Adrenal gland (tissue), 5 donors: ENCODE measurements at regions not wholly inside any gene's neighbourhood (a gene's known extent, or its start where the extent isn't known, plus 50 kb on each side); places are given as distances from the start of the nearest gene placed in this dataset.

Source experiments
- CTCF ChIP-seq, 6 experiments: fragments of 450-650 bp in 4 of 6; fragments of 200-600 bp in 2 of 6; sonication (generic) in 1 of 6; IDR thresholded peaks; 1 replicate in 5 of 6; 2 replicates in 1 of 6; pipeline versions ENCODE4 v1.5.1 to v1.8.0; 2016 to 2021; ENCODE audit warnings: antibody characterized with exemption in 6 of 6, mild to moderate bottlenecking in 2 of 6, moderate library complexity in 1 of 6
- POLR2A ChIP-seq, 2 donors: fragments of 450-650 bp; IDR thresholded peaks; one replicate each; pipeline ENCODE4 v1.6.1; 2017; ENCODE audit warnings: antibody characterized with exemption in 2 of 2, mild to moderate bottlenecking in 2 of 2, moderate library complexity in 1 of 2
- donor health status: DM: no; HTN: no; CAD: no.

DNA sequence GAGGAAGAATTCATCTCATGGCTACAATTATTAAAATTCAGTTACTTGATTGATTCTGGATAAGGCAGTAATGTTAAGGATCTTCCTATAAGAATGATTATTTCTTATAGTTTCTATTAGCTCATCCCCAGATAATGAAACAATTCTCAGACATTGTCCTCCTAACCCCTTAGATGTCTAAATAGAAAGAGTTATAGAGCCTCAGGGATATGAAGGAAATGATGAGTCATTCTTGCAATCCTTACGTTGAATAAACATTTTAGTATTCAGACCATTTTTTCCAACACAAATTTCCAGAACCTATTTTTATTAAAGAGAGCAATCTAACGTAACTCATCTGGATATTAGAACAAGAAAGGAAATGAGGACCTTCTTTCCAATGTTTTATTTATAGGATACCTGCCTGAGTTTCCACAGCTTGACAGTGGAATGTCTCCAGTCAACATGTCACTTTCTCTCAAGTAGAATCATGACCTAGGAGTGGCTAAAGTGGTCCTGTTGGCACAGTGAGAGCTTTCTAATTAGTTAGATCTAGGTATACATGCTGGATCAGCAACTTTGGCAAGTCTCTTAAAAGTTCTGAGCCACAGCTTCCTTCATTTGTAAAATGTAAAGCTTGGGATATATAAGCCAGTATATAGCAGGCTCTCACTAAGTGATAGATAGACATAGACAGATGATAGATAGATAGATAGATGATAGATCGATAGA, 88.0 kb upstream of the RAB27B start:
- no peak for TF ChIP-seq CTCF (IDR thresholded peaks at IDR 0.05)
- TF ChIP-seq POLR2A (IDR thresholded peaks at IDR 0.05) = no peak
